Retinal pigment epithelial cell (primary cell): ENCODE measurements at regions not wholly inside any gene's neighbourhood (a gene's known extent, or its start where the extent isn't known, plus 50 kb on each side); places are given as distances from the start of the nearest gene placed in this dataset.

Experiments
- DNase-seq: peaks from one replicate; pipeline ENCODE4 v3.0.0-alpha.2; 2010; ENCODE audit warnings: low read depth
- H3K4me3 ChIP-seq: 2 replicates; pipeline ENCODE4 v1.5.1; 2011; ENCODE audit warnings: mild to moderate bottlenecking, low read length, control low read depth, moderate library complexity
- TF ChIP-seq, protein P1 (sequence below): conservative IDR thresholded peaks from 2 replicates; pipeline ENCODE4 v1.5.1; 2011; ENCODE audit warnings: low read depth, low read length, control low read depth, inconsistent platforms

DNA sequence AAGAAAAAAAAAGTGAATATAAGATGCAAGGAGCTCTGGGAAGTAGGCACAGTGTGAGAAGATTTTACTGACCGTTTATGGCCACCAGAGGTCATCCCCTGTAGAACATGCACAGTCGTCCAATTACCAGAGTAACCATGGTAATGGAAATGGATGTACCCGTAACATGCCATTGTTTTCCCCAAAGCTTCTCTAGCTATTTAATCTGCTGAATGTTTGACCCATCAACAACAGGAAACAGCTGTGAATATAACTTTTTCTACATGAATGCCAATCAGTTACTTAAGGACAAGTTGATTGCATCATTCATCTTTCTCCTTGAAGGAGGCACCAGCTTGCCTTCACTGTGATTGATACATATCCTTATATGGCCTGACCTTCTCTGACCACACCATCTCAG is 1967.0 kb upstream of the CDH9 start:
- TF ChIP-seq, protein P1, sequence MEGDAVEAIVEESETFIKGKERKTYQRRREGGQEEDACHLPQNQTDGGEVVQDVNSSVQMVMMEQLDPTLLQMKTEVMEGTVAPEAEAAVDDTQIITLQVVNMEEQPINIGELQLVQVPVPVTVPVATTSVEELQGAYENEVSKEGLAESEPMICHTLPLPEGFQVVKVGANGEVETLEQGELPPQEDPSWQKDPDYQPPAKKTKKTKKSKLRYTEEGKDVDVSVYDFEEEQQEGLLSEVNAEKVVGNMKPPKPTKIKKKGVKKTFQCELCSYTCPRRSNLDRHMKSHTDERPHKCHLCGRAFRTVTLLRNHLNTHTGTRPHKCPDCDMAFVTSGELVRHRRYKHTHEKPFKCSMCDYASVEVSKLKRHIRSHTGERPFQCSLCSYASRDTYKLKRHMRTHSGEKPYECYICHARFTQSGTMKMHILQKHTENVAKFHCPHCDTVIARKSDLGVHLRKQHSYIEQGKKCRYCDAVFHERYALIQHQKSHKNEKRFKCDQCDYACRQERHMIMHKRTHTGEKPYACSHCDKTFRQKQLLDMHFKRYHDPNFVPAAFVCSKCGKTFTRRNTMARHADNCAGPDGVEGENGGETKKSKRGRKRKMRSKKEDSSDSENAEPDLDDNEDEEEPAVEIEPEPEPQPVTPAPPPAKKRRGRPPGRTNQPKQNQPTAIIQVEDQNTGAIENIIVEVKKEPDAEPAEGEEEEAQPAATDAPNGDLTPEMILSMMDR, result peak; percentile 49
- no peak overlapping the region for H3K4me3 ChIP-seq
- DNase-seq, result peak; percentile 32

DNA sequence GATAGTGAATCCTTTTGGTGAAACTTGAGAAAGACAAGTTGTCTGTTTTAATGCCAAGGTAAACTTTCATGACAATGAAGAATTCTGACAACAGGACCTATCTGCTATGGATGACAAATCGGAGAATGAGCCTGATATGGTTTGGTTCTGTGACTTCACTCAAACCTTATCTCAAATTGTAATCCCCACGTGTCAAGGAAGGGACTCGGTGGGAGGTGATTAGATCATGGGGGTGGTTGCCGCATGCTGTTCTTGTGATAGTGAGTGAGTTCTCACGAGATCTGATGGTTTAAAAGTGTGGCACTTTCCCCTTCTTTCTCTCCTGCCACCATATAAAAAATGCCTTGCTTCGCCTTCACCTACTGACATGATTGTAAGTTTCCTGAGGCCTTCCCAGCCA is 1964.1 kb upstream of the CDH9 start:
- no peak overlapping the region for H3K4me3 ChIP-seq
- no peak for DNase-seq
- TF ChIP-seq, protein P1, result no peak

DNA sequence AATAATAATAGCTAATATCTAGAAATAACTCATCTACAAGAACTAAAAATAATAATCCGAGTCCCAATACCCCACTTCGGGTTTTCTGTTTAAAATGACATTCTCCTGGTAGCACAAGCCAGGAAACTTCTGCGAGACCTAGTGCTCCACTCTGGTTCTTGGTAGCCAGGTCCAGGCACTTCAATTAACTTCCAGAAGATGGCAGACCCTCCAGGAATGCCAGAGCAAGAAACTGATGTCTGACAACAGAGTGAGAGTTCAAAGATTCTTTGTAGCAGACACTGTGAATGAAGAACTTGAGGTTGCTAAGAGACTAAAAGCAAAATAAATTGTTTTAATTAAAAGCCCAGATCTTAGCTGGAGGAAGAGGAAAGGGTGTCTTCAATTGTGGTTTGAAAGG is 1963.3 kb upstream of the CDH9 start:
- H3K4me3 ChIP-seq, result no peak overlapping the region
- no peak for DNase-seq
- TF ChIP-seq, protein P1, result peak; percentile 47

DNA sequence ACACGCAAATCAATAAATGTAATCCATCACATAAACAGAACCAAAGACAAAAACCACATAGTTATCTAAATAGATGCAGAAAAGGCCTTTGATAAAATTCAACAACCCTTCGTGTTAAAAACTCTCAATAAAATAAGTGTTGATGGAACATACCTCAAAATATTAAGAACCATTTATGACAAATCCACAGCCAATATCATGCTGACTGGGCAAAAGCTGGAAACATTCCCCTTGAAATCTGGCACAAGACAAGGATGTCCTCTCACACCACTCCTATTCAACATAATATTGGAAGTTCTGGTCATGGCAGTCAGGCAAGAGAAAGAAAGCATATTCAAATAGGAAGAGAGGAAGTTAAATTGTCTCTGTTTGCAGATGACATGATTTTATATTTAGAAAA is 1946.3 kb upstream of the CDH9 start:
- TF ChIP-seq, protein P1, result no peak
- DNase-seq, result no peak
- H3K4me3 ChIP-seq, result no peak overlapping the region

DNA sequence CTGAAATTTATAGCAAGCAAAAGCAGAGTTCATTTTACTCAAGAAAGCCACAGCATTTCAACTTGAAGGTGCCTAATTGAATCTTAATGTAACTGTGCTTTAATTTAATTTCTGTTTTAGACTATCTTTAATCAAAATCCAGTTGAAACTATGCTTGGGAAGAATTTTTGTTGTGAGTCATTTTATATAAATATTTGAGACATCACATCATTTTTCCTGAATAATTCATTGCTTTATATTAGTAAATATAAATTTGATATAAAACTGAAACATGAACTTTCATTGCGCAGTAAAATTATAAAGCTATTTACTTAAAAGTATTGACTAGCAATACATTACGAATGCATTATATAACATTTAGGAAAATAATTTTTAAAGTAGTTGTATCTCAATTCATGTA is 1937.1 kb upstream of the CDH9 start:
- DNase-seq, result no peak
- TF ChIP-seq, protein P1, result no peak
- no peak overlapping the region for H3K4me3 ChIP-seq

DNA sequence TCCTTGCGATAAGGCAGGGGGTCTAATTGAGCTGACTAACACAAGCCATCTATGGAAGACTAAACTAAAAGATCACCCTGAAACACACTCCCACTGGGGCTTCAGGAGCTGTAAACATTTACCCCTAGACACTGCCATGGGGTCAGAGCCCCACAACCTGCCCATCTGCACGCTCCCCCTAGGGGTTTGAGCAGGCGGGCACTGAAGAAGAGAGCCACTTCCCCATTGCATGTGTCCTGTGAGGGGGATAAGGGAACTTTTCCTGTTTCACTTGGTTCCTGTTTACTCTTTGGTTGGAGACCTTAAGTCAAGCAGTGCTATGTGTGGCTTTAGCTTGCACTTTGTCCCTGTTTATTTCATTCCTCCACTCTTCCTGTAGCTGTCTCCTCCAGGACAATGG is 1929.5 kb upstream of the CDH9 start:
- no peak overlapping the region for H3K4me3 ChIP-seq
- DNase-seq, result no peak
- TF ChIP-seq, protein P1, result no peak

DNA sequence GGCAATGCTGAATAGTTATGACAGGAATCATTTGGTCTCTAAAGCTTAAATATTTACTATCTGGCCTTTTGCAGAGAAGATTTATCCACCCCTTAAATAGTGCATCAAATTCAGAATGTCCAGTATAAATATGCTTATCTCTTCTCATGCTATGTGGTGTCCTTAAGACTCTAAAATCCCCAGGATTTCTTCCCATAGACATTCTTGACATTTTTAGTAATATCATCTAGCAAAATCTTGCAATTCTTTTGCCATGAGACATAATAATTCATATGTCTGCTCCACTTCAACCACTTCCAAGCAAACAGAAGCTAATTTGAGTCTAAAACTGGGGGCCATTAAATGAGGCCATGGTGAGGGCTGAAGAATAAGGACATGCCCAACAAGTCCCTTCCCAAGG is 1923.4 kb upstream of the CDH9 start:
- DNase-seq, result peak; percentile 21
- TF ChIP-seq, protein P1, result no peak
- H3K4me3 ChIP-seq, result no peak overlapping the region
